Coronary artery (tissue), 2 donors: ENCODE measurements at regions not wholly inside any gene's neighbourhood (a gene's known extent, or its start where the extent isn't known, plus 50 kb on each side); places are given as distances from the start of the nearest gene placed in this dataset.
"Not testable (repeated sequence)": the region's sequence is repeated elsewhere in the genome, so short reads cannot be mapped to it uniquely, and the experiment has no call there.

Experiments used
- DNase-seq: peaks from one replicate; pipeline ENCODE4 v3.0.0-alpha.2; 2017; ENCODE audit warnings: low spot score
- H3K27ac ChIP-seq, 2 donors: fragments of 200-600 bp; sonication (generic); one replicate each; pipeline ENCODE4 v1.5.1; 2016 to 2019
- H3K4me3 ChIP-seq: fragments of 200-600 bp; sonication (generic); 2 replicates; pipeline ENCODE4 v1.5.1; 2016; ENCODE audit warnings: mild to moderate bottlenecking, moderate library complexity
- CTCF ChIP-seq: fragments of 200-600 bp; sonication (generic); IDR thresholded peaks from one replicate; pipeline ENCODE4 v1.5.1; 2019; ENCODE audit warnings: antibody characterized with exemption

DNA sequence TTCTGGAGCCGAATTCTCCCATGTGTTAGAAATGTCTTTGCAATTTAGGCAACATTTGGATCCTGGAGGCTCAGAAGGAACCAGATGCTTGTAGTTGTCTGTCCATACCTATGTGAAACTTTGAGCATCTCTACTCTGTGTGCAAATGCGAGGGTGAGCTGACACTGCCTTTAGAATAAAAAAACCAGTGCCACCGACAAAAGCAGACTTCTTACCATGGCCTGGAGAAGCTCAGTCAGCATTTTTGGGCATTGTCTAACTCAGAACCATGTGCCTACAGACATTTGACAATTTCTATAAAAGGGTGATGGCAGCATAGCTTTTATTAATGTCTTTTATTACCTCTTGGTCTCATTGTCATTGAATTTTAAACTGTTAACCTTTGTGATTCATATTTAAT, 78.4 kb upstream of the PPM1H start:
- TF ChIP-seq CTCF = no peak
- Histone ChIP-seq H3K4me3 (no peak overlapping the region), H3K27ac (no peak overlapping the region)
- no peak for DNase-seq

DNA sequence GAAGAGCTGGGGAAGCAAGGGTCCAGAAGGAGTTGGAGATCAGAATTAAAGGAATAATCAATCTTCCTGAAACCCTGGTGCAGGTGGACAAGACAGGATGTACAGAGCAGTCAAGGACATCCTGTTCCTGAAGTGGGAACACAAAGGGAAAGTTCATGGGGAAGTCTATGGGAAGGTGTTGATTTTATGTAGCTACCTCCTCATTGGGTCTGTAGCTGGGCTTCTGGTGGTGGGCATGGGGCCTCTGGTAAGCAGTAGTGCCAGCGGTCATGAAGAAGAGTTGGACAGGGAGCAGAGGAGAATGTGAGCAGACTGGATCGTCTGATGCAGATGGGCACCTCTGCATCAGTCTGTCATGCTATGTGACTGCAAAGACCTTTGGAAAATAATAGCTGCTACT, 75.7 kb upstream of the PPM1H start:
- TF ChIP-seq CTCF = no peak
- H3K27ac ChIP-seq = no peak overlapping the region
- H3K4me3 ChIP-seq = no peak overlapping the region
- no peak for DNase-seq

- no peak for TF ChIP-seq CTCF
- Histone ChIP-seq H3K27ac (no peak overlapping the region), H3K4me3 (no peak overlapping the region)
- no peak for DNase-seq
Observed at GRCh38 chr12:63008372-63008771, 73.4 kb upstream of the PPM1H start.

- no peak overlapping the region for H3K4me3 ChIP-seq
- H3K27ac ChIP-seq = no peak overlapping the region
- no peak for DNase-seq
- no peak for TF ChIP-seq CTCF
Observed at GRCh38 chr12:63007726-63008125, 72.8 kb upstream of the PPM1H start.

- Histone ChIP-seq H3K27ac (no peak overlapping the region), H3K4me3 (no peak overlapping the region)
- no peak for DNase-seq
- no peak for TF ChIP-seq CTCF
Observed at GRCh38 chr12:63006536-63006935, 71.6 kb upstream of the PPM1H start.

DNA sequence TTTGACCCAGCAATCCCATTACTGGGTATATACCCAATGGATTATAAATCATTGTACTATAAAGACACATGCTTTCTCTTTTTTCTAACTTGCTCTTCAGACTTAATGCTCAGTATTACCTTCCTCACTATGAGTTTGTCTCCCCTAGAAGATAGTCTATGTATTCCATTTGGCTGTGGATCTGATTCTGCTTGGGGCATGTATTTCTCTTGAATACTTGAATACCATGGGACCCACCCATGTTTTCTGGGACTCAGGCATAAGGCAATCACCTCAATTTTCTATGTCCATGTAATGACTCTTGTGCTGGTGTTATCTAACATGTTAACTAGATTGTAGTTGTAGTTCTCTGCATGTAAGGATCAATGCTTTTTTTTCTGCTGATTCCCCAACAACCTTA, 70.4 kb upstream of the PPM1H start:
- TF ChIP-seq CTCF = no peak
- H3K4me3 ChIP-seq = no peak overlapping the region
- DNase-seq = no peak

GRCh38 chr12:63003223-63003819, 68.4 kb upstream of the PPM1H start:
- DNase-seq = no peak
- TF ChIP-seq CTCF = no peak

More for the DNA sequence above, 70.4 kb upstream of the PPM1H start:
- H3K27ac ChIP-seq = no peak overlapping the region

GRCh38 chr12:63002059-63002458, 67.1 kb upstream of the PPM1H start:
- H3K27ac ChIP-seq, DNase-seq, H3K4me3 ChIP-seq: not testable (repeated sequence)

More at GRCh38 chr12:63003223-63003819, 68.4 kb upstream of the PPM1H start:
- Histone ChIP-seq H3K27ac (no peak overlapping the region), H3K4me3 (no peak overlapping the region)
